ENCODE measurements at regions not wholly inside any gene's neighbourhood (a gene's known extent, or its start where the extent isn't known, plus 50 kb on each side); places are given as distances from the start of the nearest gene placed in this dataset.
A peak's percentile ranks its signal among the peaks of the same experiment; 100 is the strongest.

DNA sequence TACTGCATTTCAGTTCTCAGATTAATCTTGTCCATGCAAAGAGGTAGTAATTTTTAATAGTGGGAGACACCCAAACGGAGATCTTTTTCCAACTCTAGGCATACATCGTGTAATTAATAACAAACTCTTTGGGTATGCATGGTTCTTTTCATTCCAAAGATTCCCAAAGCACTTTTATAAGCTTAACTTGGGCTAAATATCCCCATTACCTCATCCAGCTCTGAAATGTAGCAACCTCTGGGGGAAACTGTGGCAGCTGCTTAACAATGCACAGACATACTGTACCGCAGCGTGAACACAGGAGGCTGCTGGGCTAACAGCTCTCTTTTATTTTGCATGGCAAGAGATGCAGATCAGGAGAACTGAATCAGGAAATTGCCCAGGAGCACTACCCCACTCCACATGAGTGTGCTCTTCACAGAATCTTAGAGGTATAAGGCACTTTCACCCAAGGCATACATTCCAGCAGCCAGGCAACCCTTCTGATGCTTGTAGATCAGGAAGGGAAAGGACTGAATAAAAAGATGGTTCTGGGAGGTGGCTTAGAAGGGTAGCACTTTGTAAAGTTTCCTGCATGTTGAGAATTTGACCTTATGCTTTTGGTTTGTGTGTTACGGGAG lies 114.4 kb upstream of the GLI3 start:
- no peak overlapping the region for H3K4me3 ChIP-seq (replicated peaks; ENCODE audit: low read depth, low read length)
- DNase-seq (ENCODE audit: extremely low read depth, low read depth) = no peak
- TF ChIP-seq, protein P1, sequence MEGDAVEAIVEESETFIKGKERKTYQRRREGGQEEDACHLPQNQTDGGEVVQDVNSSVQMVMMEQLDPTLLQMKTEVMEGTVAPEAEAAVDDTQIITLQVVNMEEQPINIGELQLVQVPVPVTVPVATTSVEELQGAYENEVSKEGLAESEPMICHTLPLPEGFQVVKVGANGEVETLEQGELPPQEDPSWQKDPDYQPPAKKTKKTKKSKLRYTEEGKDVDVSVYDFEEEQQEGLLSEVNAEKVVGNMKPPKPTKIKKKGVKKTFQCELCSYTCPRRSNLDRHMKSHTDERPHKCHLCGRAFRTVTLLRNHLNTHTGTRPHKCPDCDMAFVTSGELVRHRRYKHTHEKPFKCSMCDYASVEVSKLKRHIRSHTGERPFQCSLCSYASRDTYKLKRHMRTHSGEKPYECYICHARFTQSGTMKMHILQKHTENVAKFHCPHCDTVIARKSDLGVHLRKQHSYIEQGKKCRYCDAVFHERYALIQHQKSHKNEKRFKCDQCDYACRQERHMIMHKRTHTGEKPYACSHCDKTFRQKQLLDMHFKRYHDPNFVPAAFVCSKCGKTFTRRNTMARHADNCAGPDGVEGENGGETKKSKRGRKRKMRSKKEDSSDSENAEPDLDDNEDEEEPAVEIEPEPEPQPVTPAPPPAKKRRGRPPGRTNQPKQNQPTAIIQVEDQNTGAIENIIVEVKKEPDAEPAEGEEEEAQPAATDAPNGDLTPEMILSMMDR (IDR thresholded peaks at IDR 0.05; ENCODE audit: low read depth, low read length, missing control alignments) = no peak

DNA sequence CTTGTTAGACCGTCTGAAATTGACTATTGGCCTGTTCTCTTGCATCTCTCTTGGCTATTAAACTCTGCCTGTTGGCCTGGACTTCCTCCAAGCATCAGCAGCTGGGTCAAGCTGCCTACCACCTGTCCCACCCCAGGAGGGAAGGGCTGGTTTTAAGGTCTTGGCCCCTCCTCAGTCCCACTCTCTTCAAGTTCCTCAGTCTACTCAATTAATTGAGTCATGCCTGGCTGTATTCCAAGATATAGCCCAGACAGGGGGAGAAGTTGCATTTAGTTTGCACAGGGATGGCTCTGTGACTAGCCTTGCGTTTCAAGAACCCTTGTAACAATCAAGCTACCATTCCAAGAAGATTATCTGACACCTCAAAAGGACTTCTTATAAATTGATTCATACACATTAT lies 113.8 kb upstream of the GLI3 start:
- TF ChIP-seq, protein P1 (IDR thresholded peaks at IDR 0.05; ENCODE audit: low read depth, low read length, missing control alignments) = no peak
- H3K4me3 ChIP-seq (replicated peaks; ENCODE audit: low read depth, low read length) = no peak overlapping the region

DNA sequence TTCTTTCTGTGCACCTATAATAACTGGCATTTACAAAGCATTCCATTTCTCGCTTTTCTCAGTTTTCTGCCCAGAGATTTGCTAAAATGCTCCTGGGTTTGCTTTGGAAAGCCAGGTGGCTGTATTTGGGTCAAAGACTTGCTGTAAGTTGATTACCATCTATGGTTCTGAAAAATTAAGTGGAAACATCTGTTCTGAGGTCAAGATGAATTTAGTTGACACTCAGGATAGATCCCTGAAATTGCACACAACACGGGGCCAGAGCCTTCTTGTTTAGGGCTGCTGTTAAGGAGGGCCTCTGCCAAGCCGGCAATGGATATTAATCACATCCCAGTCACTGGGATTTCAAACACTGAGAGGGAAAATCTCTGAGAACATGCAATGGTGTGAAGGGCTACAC lies 111.6 kb upstream of the GLI3 start:
- no peak overlapping the region for H3K4me3 ChIP-seq (replicated peaks; ENCODE audit: low read depth, low read length)
- DNase-seq (ENCODE audit: extremely low read depth, low read depth) = no peak
- TF ChIP-seq, protein P1 (IDR thresholded peaks at IDR 0.05; ENCODE audit: low read depth, low read length, missing control alignments) = no peak

More for the DNA sequence above, 113.8 kb upstream of the GLI3 start:
- peak; percentile 77 for DNase-seq (ENCODE audit: extremely low read depth, low read depth)

DNA sequence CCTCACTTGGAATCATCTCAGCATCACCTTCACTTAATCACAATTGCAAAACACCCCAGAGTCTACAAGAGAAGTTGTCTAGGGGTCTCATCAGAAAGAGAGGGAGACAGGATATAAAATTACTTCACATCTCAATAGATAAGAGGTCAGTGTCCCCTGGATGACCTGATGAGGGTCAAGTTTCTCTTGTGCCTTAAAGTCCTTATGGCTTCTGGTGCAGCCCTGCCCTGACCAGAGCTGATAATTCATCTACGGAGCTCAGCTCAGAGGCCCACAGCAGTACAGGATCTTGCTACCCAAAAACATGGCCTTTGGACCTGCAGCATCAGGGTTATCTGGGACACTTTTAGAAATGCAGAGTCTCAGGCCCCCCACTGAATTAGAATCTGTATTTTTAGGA lies 111.1 kb upstream of the GLI3 start:
- TF ChIP-seq, protein P1 (IDR thresholded peaks at IDR 0.05; ENCODE audit: low read depth, low read length, missing control alignments) = no peak
- no peak overlapping the region for H3K4me3 ChIP-seq (replicated peaks; ENCODE audit: low read depth, low read length)
- DNase-seq (ENCODE audit: extremely low read depth, low read depth) = no peak

DNA sequence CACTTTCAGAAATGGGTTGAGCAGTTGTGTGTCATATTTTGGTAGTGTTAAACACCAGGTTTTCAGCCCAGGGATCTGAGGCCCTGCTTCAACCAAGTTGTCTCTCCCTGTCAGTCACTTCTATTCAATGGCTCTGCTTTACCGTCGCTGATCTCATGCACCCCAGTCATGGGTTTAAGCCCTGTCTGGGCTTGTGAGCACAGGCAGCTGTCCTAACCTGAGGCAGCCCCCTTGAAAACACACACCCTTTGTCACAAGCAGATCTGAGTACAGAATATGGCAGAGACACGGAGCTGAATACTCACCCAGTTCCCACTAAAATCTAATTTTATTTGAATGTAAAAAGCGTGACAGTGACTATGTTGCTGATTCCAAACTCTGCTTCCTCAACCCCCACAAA lies 110.6 kb upstream of the GLI3 start:
- H3K4me3 ChIP-seq (replicated peaks; ENCODE audit: low read depth, low read length) = no peak overlapping the region
- DNase-seq (ENCODE audit: extremely low read depth, low read depth) = no peak
- TF ChIP-seq, protein P1 (IDR thresholded peaks at IDR 0.05; ENCODE audit: low read depth, low read length, missing control alignments) = no peak

DNA sequence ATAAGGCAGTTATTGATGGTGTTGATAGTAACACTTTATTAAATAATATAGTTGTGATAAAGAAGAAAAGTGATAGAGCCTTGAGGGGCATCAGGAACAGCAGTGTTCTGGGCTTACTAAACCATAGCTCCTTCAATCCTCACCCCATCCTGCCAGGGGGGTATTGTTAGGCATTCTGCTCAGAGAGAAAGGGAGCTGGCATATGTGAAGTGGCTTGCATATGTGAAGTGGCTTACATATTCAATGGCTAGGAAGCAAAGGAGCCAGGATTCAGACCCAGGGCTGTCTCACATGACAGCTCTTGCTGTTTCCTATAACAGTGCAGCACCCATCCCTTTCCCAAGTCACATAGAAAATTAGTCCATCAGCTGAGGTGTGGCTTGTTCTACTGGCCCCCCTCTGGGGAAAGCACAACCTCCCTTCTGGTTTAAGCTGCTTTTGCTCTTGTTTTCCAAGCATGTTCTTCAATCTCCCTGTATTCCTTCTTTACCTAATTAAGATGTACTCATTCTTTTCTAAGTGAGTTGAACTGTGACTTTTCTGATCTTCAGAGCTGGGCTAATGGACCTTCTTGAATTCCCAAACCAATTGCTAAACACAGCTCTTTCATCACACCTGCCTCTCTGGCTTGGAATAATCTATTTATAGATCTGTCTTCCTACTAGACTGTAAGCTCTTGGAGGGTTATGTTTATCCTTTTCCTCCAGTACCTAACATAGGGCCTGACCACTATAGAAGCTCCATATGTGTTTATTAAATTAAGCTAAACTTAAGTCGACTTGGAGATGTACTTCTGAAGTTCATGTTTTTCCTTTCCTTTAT lies 108.7 kb upstream of the GLI3 start:
- H3K4me3 ChIP-seq (replicated peaks; ENCODE audit: low read depth, low read length) = no peak overlapping the region
- DNase-seq (ENCODE audit: extremely low read depth, low read depth) = no peak
- TF ChIP-seq, protein P1 (IDR thresholded peaks at IDR 0.05; ENCODE audit: low read depth, low read length, missing control alignments) = no peak
